A549 (cell line): ENCODE measurements at regions not wholly inside any gene's neighbourhood (a gene's known extent, or its start where the extent isn't known, plus 50 kb on each side); places are given as distances from the start of the nearest gene placed in this dataset.

ENCODE experiments used
- EHF ChIP-seq: fragments of 250-450 bp; sonication (Bioruptor Pico); IDR thresholded peaks from 2 replicates; pipeline ENCODE4 v1.5.0; 2020; ENCODE audit warnings: mild to moderate bottlenecking
- EP300 ChIP-seq, 2 experiments: fragments of >200 bp; sonication (Bioruptor Twin); formaldehyde crosslinking; IDR thresholded peaks; 2 replicates in 1 of 2; 3 replicates in 1 of 2; pipeline ENCODE4 v1.6.1; 2016 to 2017
- GATA3 ChIP-seq: IDR thresholded peaks from 2 replicates; pipeline ENCODE4 v1.6.1; 2012; ENCODE audit warnings: borderline replicate concordance
- MYC ChIP-seq: IDR thresholded peaks from 2 replicates; pipeline ENCODE4 v1.6.1; 2012; ENCODE audit warnings: mild to moderate bottlenecking, inconsistent platforms, low read length, improper control_type of control experiment, borderline replicate concordance
- POLR2A ChIP-seq: IDR thresholded peaks from 2 replicates; pipeline ENCODE4 v1.6.1; 2012; ENCODE audit warnings: mild to moderate bottlenecking, low read length
- RAD21 ChIP-seq, 2 experiments: fragments of >200 bp in 1 of 2; sonication (Bioruptor Twin) in 1 of 2; formaldehyde crosslinking in 1 of 2; IDR thresholded peaks in 1 of 2; conservative IDR thresholded peaks in 1 of 2; 2 replicates in 1 of 2; 3 replicates in 1 of 2; pipeline ENCODE4 v1.6.1; 2012 to 2018; ENCODE audit warnings: inconsistent platforms in 1 of 2
- RFX5 ChIP-seq: fragments of 450-650 bp; IDR thresholded peaks from 2 replicates; pipeline ENCODE4 v1.7.1; 2014; ENCODE audit warnings: antibody characterized with exemption, mild to moderate bottlenecking, moderate library complexity
- SMC3 ChIP-seq: fragments of >200 bp; sonication (Bioruptor Twin); formaldehyde crosslinking; IDR thresholded peaks from 3 replicates; pipeline ENCODE4 v1.6.1; 2018; ENCODE audit warnings: inconsistent platforms
- ZC3H11A ChIP-seq: fragments of 450-650 bp; IDR thresholded peaks from 2 replicates; pipeline ENCODE4 v1.6.1; 2014; ENCODE audit warnings: antibody characterized with exemption, mild to moderate bottlenecking
- ZNF302 ChIP-seq: fragments of 250-450 bp; sonication (Bioruptor Pico); IDR thresholded peaks from 2 replicates; pipeline ENCODE4 v1.9.0; 2021; ENCODE audit warnings: inconsistent platforms, mild to moderate bottlenecking, moderate library complexity
- TF ChIP-seq, protein P1 (sequence below): fragments of >200 bp; sonication (Bioruptor Twin); formaldehyde crosslinking; IDR thresholded peaks from 3 replicates; pipeline ENCODE4 v1.5.1; 2016
- TF ChIP-seq, protein P2 (sequence below): fragments of 450-650 bp; IDR thresholded peaks from 2 replicates; pipeline ENCODE4 v1.6.1; 2014; ENCODE audit warnings: antibody characterized with exemption
- TF ChIP-seq, protein P3 (sequence below): fragments of 150-350 bp; IDR thresholded peaks from 2 replicates; pipeline ENCODE4 v1.6.1; 2014; ENCODE audit warnings: low read depth, mild to moderate bottlenecking, low read length
- TF ChIP-seq, protein P4 (sequence below): fragments of >200 bp; sonication (Bioruptor Twin); formaldehyde crosslinking; IDR thresholded peaks from 2 replicates; pipeline ENCODE4 v1.6.1; 2016

DNA sequence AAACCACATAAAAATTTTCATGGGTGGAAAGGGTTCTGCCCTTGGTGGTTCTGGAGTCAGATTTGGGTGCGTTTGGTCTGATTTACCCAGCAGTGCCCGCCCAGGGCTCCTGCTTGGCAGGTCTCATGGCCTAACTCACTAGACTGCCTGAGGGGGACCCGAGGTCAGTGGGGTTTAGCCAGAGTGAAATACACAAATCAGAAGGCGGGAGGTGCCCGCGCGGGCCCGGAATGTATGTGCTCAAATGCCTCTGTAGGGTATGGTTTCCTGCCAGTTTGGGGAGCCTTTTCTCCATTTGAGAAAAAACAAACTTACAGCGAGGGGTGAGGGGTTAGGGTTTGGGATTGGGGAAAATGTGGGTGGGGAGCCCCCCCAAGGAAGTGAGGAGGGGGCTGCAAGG, 70.9 kb upstream of the POLG start:
- TF ChIP-seq ZNF302 (CRISPR knock-in tag) (no peak), SMC3 (no peak), MYC (no peak), EHF (CRISPR knock-in tag) (no peak), POLR2A (no peak), ZC3H11A (no peak), EP300 (IDR thresholded peaks at IDR 0.05) (no peak), RFX5 (no peak), GATA3 (no peak), RAD21 (conservative IDR thresholded peaks at IDR 0.05 in 1 of 2, IDR thresholded peaks at IDR 0.05 in 1 of 2) (no peak)
- TF ChIP-seq, protein P1, sequence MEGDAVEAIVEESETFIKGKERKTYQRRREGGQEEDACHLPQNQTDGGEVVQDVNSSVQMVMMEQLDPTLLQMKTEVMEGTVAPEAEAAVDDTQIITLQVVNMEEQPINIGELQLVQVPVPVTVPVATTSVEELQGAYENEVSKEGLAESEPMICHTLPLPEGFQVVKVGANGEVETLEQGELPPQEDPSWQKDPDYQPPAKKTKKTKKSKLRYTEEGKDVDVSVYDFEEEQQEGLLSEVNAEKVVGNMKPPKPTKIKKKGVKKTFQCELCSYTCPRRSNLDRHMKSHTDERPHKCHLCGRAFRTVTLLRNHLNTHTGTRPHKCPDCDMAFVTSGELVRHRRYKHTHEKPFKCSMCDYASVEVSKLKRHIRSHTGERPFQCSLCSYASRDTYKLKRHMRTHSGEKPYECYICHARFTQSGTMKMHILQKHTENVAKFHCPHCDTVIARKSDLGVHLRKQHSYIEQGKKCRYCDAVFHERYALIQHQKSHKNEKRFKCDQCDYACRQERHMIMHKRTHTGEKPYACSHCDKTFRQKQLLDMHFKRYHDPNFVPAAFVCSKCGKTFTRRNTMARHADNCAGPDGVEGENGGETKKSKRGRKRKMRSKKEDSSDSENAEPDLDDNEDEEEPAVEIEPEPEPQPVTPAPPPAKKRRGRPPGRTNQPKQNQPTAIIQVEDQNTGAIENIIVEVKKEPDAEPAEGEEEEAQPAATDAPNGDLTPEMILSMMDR, result no peak
- TF ChIP-seq, protein P2, sequence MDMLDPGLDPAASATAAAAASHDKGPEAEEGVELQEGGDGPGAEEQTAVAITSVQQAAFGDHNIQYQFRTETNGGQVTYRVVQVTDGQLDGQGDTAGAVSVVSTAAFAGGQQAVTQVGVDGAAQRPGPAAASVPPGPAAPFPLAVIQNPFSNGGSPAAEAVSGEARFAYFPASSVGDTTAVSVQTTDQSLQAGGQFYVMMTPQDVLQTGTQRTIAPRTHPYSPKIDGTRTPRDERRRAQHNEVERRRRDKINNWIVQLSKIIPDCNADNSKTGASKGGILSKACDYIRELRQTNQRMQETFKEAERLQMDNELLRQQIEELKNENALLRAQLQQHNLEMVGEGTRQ, result no peak
- TF ChIP-seq, protein P3, sequence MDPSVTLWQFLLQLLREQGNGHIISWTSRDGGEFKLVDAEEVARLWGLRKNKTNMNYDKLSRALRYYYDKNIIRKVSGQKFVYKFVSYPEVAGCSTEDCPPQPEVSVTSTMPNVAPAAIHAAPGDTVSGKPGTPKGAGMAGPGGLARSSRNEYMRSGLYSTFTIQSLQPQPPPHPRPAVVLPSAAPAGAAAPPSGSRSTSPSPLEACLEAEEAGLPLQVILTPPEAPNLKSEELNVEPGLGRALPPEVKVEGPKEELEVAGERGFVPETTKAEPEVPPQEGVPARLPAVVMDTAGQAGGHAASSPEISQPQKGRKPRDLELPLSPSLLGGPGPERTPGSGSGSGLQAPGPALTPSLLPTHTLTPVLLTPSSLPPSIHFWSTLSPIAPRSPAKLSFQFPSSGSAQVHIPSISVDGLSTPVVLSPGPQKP, result no peak
- TF ChIP-seq, protein P4, sequence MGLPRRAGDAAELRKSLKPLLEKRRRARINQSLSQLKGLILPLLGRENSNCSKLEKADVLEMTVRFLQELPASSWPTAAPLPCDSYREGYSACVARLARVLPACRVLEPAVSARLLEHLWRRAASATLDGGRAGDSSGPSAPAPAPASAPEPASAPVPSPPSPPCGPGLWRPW, result no peak
